Colonic mucosa (tissue), 4 donors: ENCODE measurements at regions not wholly inside any gene's neighbourhood (a gene's known extent, or its start where the extent isn't known, plus 50 kb on each side); places are given as distances from the start of the nearest gene placed in this dataset.

Source experiments
- DNase-seq: peaks from one replicate; pipeline ENCODE4 v3.0.0-alpha.2; 2020
- H3K27ac ChIP-seq: fragments of 200-600 bp; one replicate; pipeline ENCODE4 v1.8.0; 2021
- H3K27me3 ChIP-seq: fragments of 200-600 bp; one replicate; pipeline ENCODE4 v1.8.0; 2021
- H3K36me3 ChIP-seq: fragments of 200-600 bp; one replicate; pipeline ENCODE4 v1.8.0; 2021
- H3K4me1 ChIP-seq: fragments of 200-600 bp; one replicate; pipeline ENCODE4 v1.8.0; 2021; ENCODE audit warnings: mild to moderate bottlenecking
- H3K4me3 ChIP-seq: fragments of 200-600 bp; one replicate; pipeline ENCODE4 v1.8.0; 2021
- H3K9ac ChIP-seq, 2 donors: one replicate each; pipeline ENCODE4 v1.7.0; 2013; ENCODE audit warnings: control low read depth in 2 of 2, low read depth in 2 of 2, low read length in 2 of 2
- H3K9me3 ChIP-seq: fragments of 200-600 bp; one replicate; pipeline ENCODE4 v1.8.0; 2021
- CTCF ChIP-seq: fragments of 200-600 bp; IDR thresholded peaks from one replicate; pipeline ENCODE4 v1.8.0; 2022; ENCODE audit warnings: antibody characterized with exemption, mild to moderate bottlenecking
- intact Hi-C: fragments of 100-400 bp; cut with DNase I; formaldehyde crosslinking; loops from one replicate; pipeline ENCODE4 v1.14.1; 2022
- donor health status: healthy.
- donor health status: DM: no; HTN: no; CAD: no.
- donor health status: DM: no; HTN: no; CAD: no.

GRCh38 chr2:104523921-104524320, 330.0 kb upstream of the POU3F3 start:
- Histone ChIP-seq H3K9ac (no peak overlapping the region), H3K27ac (no peak overlapping the region), H3K27me3 (no peaks in the 10 kb centered on the region), H3K9me3 (no peaks in the 10 kb centered on the region), H3K36me3 (no peaks in the 10 kb centered on the region), H3K4me1 (no peaks in the 10 kb centered on the region), H3K4me3 (no peak overlapping the region)
- intact Hi-C loops: no loop called here
- no peak for TF ChIP-seq CTCF
- DNase-seq: no peak

- Histone ChIP-seq H3K9ac (no peak overlapping the region), H3K36me3 (no peaks in the 10 kb centered on the region), H3K4me1 (no peaks in the 10 kb centered on the region), H3K9me3 (no peaks in the 10 kb centered on the region), H3K4me3 (no peak overlapping the region), H3K27ac (no peak overlapping the region), H3K27me3 (no peaks in the 10 kb centered on the region)
- no peak for DNase-seq
- intact Hi-C loops: no loop called here
- TF ChIP-seq CTCF: no peak
Observed at GRCh38 chr2:104528101-104528500, 325.8 kb upstream of the POU3F3 start.

GRCh38 chr2:104531122-104531521, 322.8 kb upstream of the POU3F3 start:
- intact Hi-C loops: no loop called here
- no peaks in the 10 kb centered on the region for H3K36me3 ChIP-seq
- no peak overlapping the region for H3K9ac ChIP-seq
- no peak overlapping the region for H3K4me3 ChIP-seq
- no peaks in the 10 kb centered on the region for H3K27me3 ChIP-seq
- TF ChIP-seq CTCF: no peak
- no peaks in the 10 kb centered on the region for H3K4me1 ChIP-seq
- no peak for DNase-seq
- H3K27ac ChIP-seq: no peak overlapping the region
- no peaks in the 10 kb centered on the region for H3K9me3 ChIP-seq

GRCh38 chr2:104537116-104537515, 316.8 kb upstream of the POU3F3 start:
- intact Hi-C loops: no loop called here
- TF ChIP-seq CTCF: no peak
- no peak overlapping the region for H3K27ac ChIP-seq
- H3K9me3 ChIP-seq: no peaks in the 10 kb centered on the region
- no peaks in the 10 kb centered on the region for H3K36me3 ChIP-seq
- DNase-seq: no peak
- H3K4me1 ChIP-seq: no peaks in the 10 kb centered on the region
- no peaks in the 10 kb centered on the region for H3K27me3 ChIP-seq
- H3K4me3 ChIP-seq: no peak overlapping the region
- no peak overlapping the region for H3K9ac ChIP-seq

GRCh38 chr2:104538077-104538476, 315.8 kb upstream of the POU3F3 start:
- Histone ChIP-seq H3K9ac (no peak overlapping the region), H3K9me3 (no peaks in the 10 kb centered on the region), H3K4me3 (no peak overlapping the region), H3K27me3 (no peaks in the 10 kb centered on the region), H3K27ac (no peak overlapping the region), H3K4me1 (no peaks in the 10 kb centered on the region), H3K36me3 (no peaks in the 10 kb centered on the region)
- intact Hi-C loops: no loop called here
- no peak for DNase-seq
- no peak for TF ChIP-seq CTCF

GRCh38 chr2:104539649-104540048, 314.3 kb upstream of the POU3F3 start:
- Histone ChIP-seq H3K36me3 (no peaks in the 10 kb centered on the region), H3K27me3 (no peaks in the 10 kb centered on the region), H3K9ac (no peak overlapping the region), H3K27ac (no peak overlapping the region), H3K4me1 (no peaks in the 10 kb centered on the region), H3K4me3 (no peak overlapping the region), H3K9me3 (no peaks in the 10 kb centered on the region)
- intact Hi-C loops: no loop called here
- no peak for DNase-seq
- TF ChIP-seq CTCF: no peak
